B cell (primary cell): ENCODE measurements at regions not wholly inside any gene's neighbourhood (a gene's known extent, or its start where the extent isn't known, plus 50 kb on each side); places are given as distances from the start of the nearest gene placed in this dataset.

Source experiments
- EZH2 ChIP-seq: IDR thresholded peaks from 2 replicates; pipeline ENCODE4 v1.6.1; 2012; ENCODE audit warnings: borderline replicate concordance, low read depth, mild to moderate bottlenecking, moderate library complexity, low read length; ENCODE audit not compliant: insufficient read depth, poor library complexity, severe bottlenecking
- TF ChIP-seq, protein P1 (sequence below): fragments of 200-600 bp; IDR thresholded peaks from one replicate; pipeline ENCODE4 v1.8.0; 2022; ENCODE audit warnings: antibody characterized with exemption, mild to moderate bottlenecking

DNA sequence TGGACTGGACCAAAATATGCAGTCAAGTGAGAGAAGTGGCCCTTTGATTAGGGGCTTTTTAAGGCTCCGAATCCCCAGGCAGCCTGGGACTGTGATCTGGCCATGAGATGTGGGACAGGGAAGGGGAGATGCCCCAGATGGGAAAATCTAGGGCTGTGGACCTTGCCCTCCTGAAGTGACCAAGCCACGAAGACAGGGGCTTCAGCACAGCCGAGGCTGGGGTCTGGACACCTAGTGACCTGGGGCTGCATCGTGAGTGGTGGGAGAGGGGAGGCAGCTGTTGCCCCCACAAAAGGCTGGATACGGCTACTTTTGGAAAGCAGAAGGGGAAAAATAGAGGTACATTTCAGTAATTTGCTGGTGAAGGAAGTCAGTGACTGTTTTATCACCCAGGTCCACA lies 139.5 kb upstream of the SLC24A3 start:
- TF ChIP-seq, protein P1, sequence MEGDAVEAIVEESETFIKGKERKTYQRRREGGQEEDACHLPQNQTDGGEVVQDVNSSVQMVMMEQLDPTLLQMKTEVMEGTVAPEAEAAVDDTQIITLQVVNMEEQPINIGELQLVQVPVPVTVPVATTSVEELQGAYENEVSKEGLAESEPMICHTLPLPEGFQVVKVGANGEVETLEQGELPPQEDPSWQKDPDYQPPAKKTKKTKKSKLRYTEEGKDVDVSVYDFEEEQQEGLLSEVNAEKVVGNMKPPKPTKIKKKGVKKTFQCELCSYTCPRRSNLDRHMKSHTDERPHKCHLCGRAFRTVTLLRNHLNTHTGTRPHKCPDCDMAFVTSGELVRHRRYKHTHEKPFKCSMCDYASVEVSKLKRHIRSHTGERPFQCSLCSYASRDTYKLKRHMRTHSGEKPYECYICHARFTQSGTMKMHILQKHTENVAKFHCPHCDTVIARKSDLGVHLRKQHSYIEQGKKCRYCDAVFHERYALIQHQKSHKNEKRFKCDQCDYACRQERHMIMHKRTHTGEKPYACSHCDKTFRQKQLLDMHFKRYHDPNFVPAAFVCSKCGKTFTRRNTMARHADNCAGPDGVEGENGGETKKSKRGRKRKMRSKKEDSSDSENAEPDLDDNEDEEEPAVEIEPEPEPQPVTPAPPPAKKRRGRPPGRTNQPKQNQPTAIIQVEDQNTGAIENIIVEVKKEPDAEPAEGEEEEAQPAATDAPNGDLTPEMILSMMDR: no peak
- TF ChIP-seq EZH2: no peak
